SK-N-SH treated with all-trans-retinoic acid at 6 μM for 48 hours (cell line): ENCODE measurements at regions not wholly inside any gene's neighbourhood (a gene's known extent, or its start where the extent isn't known, plus 50 kb on each side); places are given as distances from the start of the nearest gene placed in this dataset.

Source experiments
- ARNTL ChIP-seq: fragments of 450-650 bp; formaldehyde crosslinking; IDR thresholded peaks from 2 replicates; pipeline ENCODE4 v1.5.0; 2020; ENCODE audit warnings: low read depth, mild to moderate bottlenecking, moderate library complexity, borderline replicate concordance
- BACH2 ChIP-seq: fragments of 250-450 bp; sonication (Bioruptor Pico); IDR thresholded peaks from 2 replicates; pipeline ENCODE4 v1.9.0; 2021; ENCODE audit warnings: mild to moderate bottlenecking, borderline replicate concordance
- GLIS3 ChIP-seq: fragments of 250-450 bp; sonication (Bioruptor Pico); IDR thresholded peaks from 2 replicates; pipeline ENCODE4 v1.5.0; 2020; ENCODE audit warnings: mild to moderate bottlenecking, moderate library complexity
- RARB ChIP-seq: fragments of 250-450 bp; sonication (Bioruptor Pico); IDR thresholded peaks from 2 replicates; pipeline ENCODE4 v1.8.0; 2021; ENCODE audit warnings: mild to moderate bottlenecking, moderate library complexity
- TOX ChIP-seq: fragments of 250-450 bp; sonication (Bioruptor Pico); IDR thresholded peaks from 2 replicates; pipeline ENCODE4 v1.8.0; 2021; ENCODE audit warnings: mild to moderate bottlenecking, moderate library complexity, borderline replicate concordance
- ZC3H10 ChIP-seq: fragments of 250-450 bp; sonication (Bioruptor Pico); IDR thresholded peaks from 2 replicates; pipeline ENCODE4 v1.5.1; 2021; ENCODE audit warnings: mild to moderate bottlenecking, moderate library complexity
- ZNF565 ChIP-seq: fragments of 450-650 bp; formaldehyde crosslinking; conservative IDR thresholded peaks from 2 replicates; pipeline ENCODE4 v1.5.0; 2020; ENCODE audit warnings: low read depth, mild to moderate bottlenecking, moderate library complexity

DNA sequence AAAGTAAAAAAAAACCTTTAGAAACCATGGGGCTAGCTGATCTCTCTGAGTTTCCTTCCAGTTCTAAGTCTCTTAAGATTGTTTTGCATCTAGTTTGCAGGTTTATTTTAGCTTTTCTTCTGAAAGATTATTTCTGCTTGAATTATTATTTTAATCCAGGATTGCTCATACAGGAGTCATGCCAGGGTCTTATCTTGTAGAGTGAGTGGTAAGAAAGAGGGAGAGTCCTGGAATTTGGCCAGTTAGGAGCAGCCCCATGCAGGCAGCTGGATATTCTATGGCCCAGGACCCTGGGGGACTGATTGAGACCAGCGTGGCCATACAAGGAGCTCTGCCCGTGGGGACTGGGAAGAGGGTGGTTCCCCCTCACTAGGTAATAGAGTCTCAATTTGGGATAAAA lies 178.9 kb upstream of the HEY2 start:
- TF ChIP-seq TOX (no peak), ZC3H10 (CRISPR knock-in tag) (no peak), BACH2 (no peak), ARNTL (no peak), GLIS3 (CRISPR knock-in tag) (no peak), RARB (no peak), ZNF565 (no peak)
